GM21367 (cell line): ENCODE measurements at regions not wholly inside any gene's neighbourhood (a gene's known extent, or its start where the extent isn't known, plus 50 kb on each side); places are given as distances from the start of the nearest gene placed in this dataset.

Experiments used
- ATAC-seq: cut with Tn5 transposase; IDR thresholded peaks from one replicate; pipeline ENCODE4 v1.9.1; 2021; ENCODE audit not compliant: unreplicated experiment

- no peak for ATAC-seq
Measured at GRCh38 chr5:89942171-89942570, 467.4 kb downstream of the CETN3 start.

GRCh38 chr5:89936576-89936975 lies 473.0 kb downstream of the CETN3 start:
- no peak for ATAC-seq

- peak; percentile 59 for ATAC-seq
Measured at GRCh38 chr5:89934069-89934468, 475.5 kb downstream of the CETN3 start.

- no peak for ATAC-seq
Measured at GRCh38 chr5:89932771-89933181, 476.8 kb downstream of the CETN3 start.

- ATAC-seq: peak; percentile 66
Measured at GRCh38 chr5:89930591-89931392, 478.8 kb downstream of the CETN3 start.

- no peak for ATAC-seq
Measured at GRCh38 chr5:89929834-89930233, 479.7 kb downstream of the CETN3 start.

- no peak for ATAC-seq
Measured at GRCh38 chr5:89929173-89929572, 480.4 kb downstream of the CETN3 start.

GRCh38 chr5:89922161-89922560 lies 487.4 kb downstream of the CETN3 start:
- ATAC-seq: no peak

- no peak for ATAC-seq
Measured at GRCh38 chr5:89917112-89917511, 492.4 kb downstream of the CETN3 start.

GRCh38 chr5:89916131-89916530 lies 493.4 kb downstream of the CETN3 start:
- ATAC-seq: no peak

GRCh38 chr5:89908876-89909275 lies 500.7 kb downstream of the CETN3 start:
- no peak for ATAC-seq

GRCh38 chr5:89904442-89904841 lies 505.1 kb downstream of the CETN3 start:
- no peak for ATAC-seq

- no peak for ATAC-seq
Measured at GRCh38 chr5:89901983-89902382, 507.6 kb downstream of the CETN3 start.

- ATAC-seq: no peak
Measured at GRCh38 chr5:89901346-89901745, 508.2 kb downstream of the CETN3 start.

GRCh38 chr5:89900346-89900745 lies 509.2 kb downstream of the CETN3 start:
- ATAC-seq: no peak

- ATAC-seq: no peak
Measured at GRCh38 chr5:89899559-89899958, 510.0 kb downstream of the CETN3 start.

GRCh38 chr5:89893546-89893945 lies 516.0 kb downstream of the CETN3 start:
- ATAC-seq: no peak

- ATAC-seq: no peak
Measured at GRCh38 chr5:89885670-89886069, 523.9 kb downstream of the CETN3 start.

- no peak for ATAC-seq
Measured at GRCh38 chr5:89883967-89884366, 525.6 kb downstream of the CETN3 start.

- ATAC-seq: no peak
Measured at GRCh38 chr5:89878140-89879132, 531.1 kb downstream of the CETN3 start.

- ATAC-seq: no peak
Measured at GRCh38 chr5:89871906-89872305, 537.6 kb downstream of the CETN3 start.

GRCh38 chr5:89869346-89869745 lies 540.2 kb downstream of the CETN3 start:
- ATAC-seq: no peak
